Neural progenitor cell (in vitro differentiated cells): ENCODE measurements at regions not wholly inside any gene's neighbourhood (a gene's known extent, or its start where the extent isn't known, plus 50 kb on each side); places are given as distances from the start of the nearest gene placed in this dataset.

Experiments
- DNase-seq: peaks from one replicate; pipeline ENCODE4 v3.0.0-alpha.2; 2016; ENCODE audit warnings: low spot score
- H2AFZ ChIP-seq: fragments of 200-600 bp; sonication (generic); replicated peaks from 2 replicates; pipeline ENCODE4 v1.6.1; 2016; ENCODE audit warnings: antibody characterized with exemption
- H3F3A ChIP-seq: fragments of 200-600 bp; sonication (generic); 2 replicates; pipeline ENCODE4 v1.6.1; 2016; ENCODE audit warnings: antibody characterized with exemption, low read depth
- H3K27ac ChIP-seq: fragments of 200-600 bp; sonication (generic); 2 replicates; pipeline ENCODE4 v1.5.1; 2016; ENCODE audit warnings: mild to moderate bottlenecking
- H3K27me3 ChIP-seq: fragments of 200-600 bp; sonication (generic); 2 replicates; pipeline ENCODE4 v1.6.1; 2016; ENCODE audit warnings: mild to moderate bottlenecking, moderate library complexity
- H3K36me3 ChIP-seq: fragments of 200-600 bp; sonication (generic); 2 replicates; pipeline ENCODE4 v1.5.1; 2016
- H3K4me1 ChIP-seq: fragments of 200-600 bp; sonication (generic); 2 replicates; pipeline ENCODE4 v1.6.1; 2016; ENCODE audit warnings: mixed run types
- H3K4me2 ChIP-seq: fragments of 200-600 bp; sonication (generic); 2 replicates; pipeline ENCODE4 v1.6.1; 2016
- H3K4me3 ChIP-seq: fragments of 200-600 bp; sonication (generic); 2 replicates; pipeline ENCODE4 v1.5.1; 2016
- H3K79me2 ChIP-seq: fragments of 200-600 bp; sonication (generic); 2 replicates; pipeline ENCODE4 v1.6.1; 2016; ENCODE audit warnings: low read depth
- H3K9ac ChIP-seq: fragments of 200-600 bp; sonication (generic); 2 replicates; pipeline ENCODE4 v1.6.1; 2016
- H3K9me3 ChIP-seq: fragments of 200-600 bp; sonication (generic); 2 replicates; pipeline ENCODE4 v1.5.1; 2016; ENCODE audit warnings: low read depth
- H4K20me1 ChIP-seq: fragments of 200-600 bp; sonication (generic); 2 replicates; pipeline ENCODE4 v1.6.1; 2016; ENCODE audit warnings: low read depth
- H3K27ac Mint-ChIP-seq: 3 replicates; pipeline ENCODE4 v1.8.0; 2021; ENCODE audit warnings: mixed read lengths
- H3K27me3 Mint-ChIP-seq: 2 replicates; pipeline ENCODE4 v1.8.0; 2022; ENCODE audit warnings: low read depth, mild to moderate bottlenecking, inconsistent platforms, moderate library complexity, mixed read lengths; ENCODE audit not compliant: insufficient read depth
- H3K36me3 Mint-ChIP-seq: 3 replicates; pipeline ENCODE4 v1.8.0; 2021; ENCODE audit warnings: mixed read lengths
- H3K4me1 Mint-ChIP-seq: 3 replicates; pipeline ENCODE4 v1.8.0; 2021; ENCODE audit warnings: mixed read lengths
- H3K4me3 Mint-ChIP-seq: 3 replicates; pipeline ENCODE4 v1.8.0; 2021; ENCODE audit warnings: mild to moderate bottlenecking, moderate library complexity, mixed read lengths
- H3K9me3 Mint-ChIP-seq: 3 replicates; pipeline ENCODE4 v1.8.0; 2020; ENCODE audit warnings: mixed read lengths
- CTCF ChIP-seq: fragments of 200-600 bp; sonication (generic); IDR thresholded peaks from 2 replicates; pipeline ENCODE4 v1.5.1; 2017; ENCODE audit warnings: antibody characterized with exemption, mild to moderate bottlenecking
- EZH2 ChIP-seq: fragments of 200-600 bp; sonication (generic); IDR thresholded peaks from 2 replicates; pipeline ENCODE4 v1.6.1; 2017; ENCODE audit warnings: antibody characterized with exemption, mild to moderate bottlenecking, moderate library complexity
- EZH2phosphoT487 ChIP-seq: fragments of 200-600 bp; sonication (generic); IDR thresholded peaks from 2 replicates; pipeline ENCODE4 v1.6.1; 2017; ENCODE audit warnings: antibody characterized with exemption

GRCh38 chr16:86958423-86958822 is 358.8 kb downstream of the C16orf95 start:
- no peak overlapping the region for H2AFZ ChIP-seq
- H3K4me2 ChIP-seq: no peak overlapping the region
- peaks cover 3% of the 10 kb centered on the region for H3F3A ChIP-seq
- Mint-ChIP-seq H3K27me3 (peaks cover 4% of the 10 kb centered on the region), H3K36me3 (no peaks in the 10 kb centered on the region), H3K4me1 (peaks cover 47% of the 10 kb centered on the region), H3K4me3 (no peak overlapping the region), H3K9me3 (no peaks in the 10 kb centered on the region), H3K27ac (peak overlapping the region; percentile 31)
- no peaks in the 10 kb centered on the region for H3K9me3 ChIP-seq
- H3K4me3 ChIP-seq: no peak overlapping the region
- H3K79me2 ChIP-seq: no peaks in the 10 kb centered on the region
- no peak for DNase-seq
- no peak overlapping the region for H3K27ac ChIP-seq
- H3K36me3 ChIP-seq: no peaks in the 10 kb centered on the region
- no peaks in the 10 kb centered on the region for H4K20me1 ChIP-seq
- H3K27me3 ChIP-seq: no peaks in the 10 kb centered on the region
- TF ChIP-seq EZH2phosphoT487 (no peak), CTCF (no peak), EZH2 (no peak)
- no peak overlapping the region for H3K9ac ChIP-seq
- peaks cover 25% of the 10 kb centered on the region for H3K4me1 ChIP-seq

GRCh38 chr16:86959091-86959651 is 358.0 kb downstream of the C16orf95 start:
- peaks cover 3% of the 10 kb centered on the region for H3F3A ChIP-seq
- Mint-ChIP-seq H3K27me3 (peaks cover 4% of the 10 kb centered on the region), H3K4me3 (no peak overlapping the region), H3K27ac (no peak overlapping the region), H3K36me3 (no peaks in the 10 kb centered on the region), H3K9me3 (no peaks in the 10 kb centered on the region), H3K4me1 (peaks cover 46% of the 10 kb centered on the region)
- H4K20me1 ChIP-seq: no peaks in the 10 kb centered on the region
- no peak overlapping the region for H3K27ac ChIP-seq
- no peak overlapping the region for H2AFZ ChIP-seq
- no peak overlapping the region for H3K9ac ChIP-seq
- H3K4me1 ChIP-seq: peaks cover 20% of the 10 kb centered on the region
- H3K4me2 ChIP-seq: no peak overlapping the region
- DNase-seq: no peak
- H3K4me3 ChIP-seq: no peak overlapping the region
- TF ChIP-seq EZH2phosphoT487: no peak
- no peaks in the 10 kb centered on the region for H3K79me2 ChIP-seq
- H3K27me3 ChIP-seq: no peaks in the 10 kb centered on the region
- H3K36me3 ChIP-seq: no peaks in the 10 kb centered on the region
- H3K9me3 ChIP-seq: no peaks in the 10 kb centered on the region

GRCh38 chr16:86959729-86960128 is 357.5 kb downstream of the C16orf95 start:
- Mint-ChIP-seq H3K9me3 (no peaks in the 10 kb centered on the region), H3K4me3 (no peak overlapping the region), H3K4me1 (peaks cover 45% of the 10 kb centered on the region), H3K27ac (peak overlapping the region; percentile 60), H3K36me3 (no peaks in the 10 kb centered on the region), H3K27me3 (peaks cover 4% of the 10 kb centered on the region)
- Histone ChIP-seq H2AFZ (no peak overlapping the region), H3K4me3 (no peak overlapping the region), H3K9ac (no peak overlapping the region), H4K20me1 (no peaks in the 10 kb centered on the region), H3K27ac (no peak overlapping the region), H3K27me3 (no peaks in the 10 kb centered on the region), H3K4me1 (peaks cover 20% of the 10 kb centered on the region), H3K36me3 (no peaks in the 10 kb centered on the region), H3K79me2 (no peaks in the 10 kb centered on the region), H3F3A (peaks cover 3% of the 10 kb centered on the region), H3K4me2 (no peak overlapping the region), H3K9me3 (no peaks in the 10 kb centered on the region)
- no peak for DNase-seq
- TF ChIP-seq EZH2phosphoT487: no peak
- no peak for TF ChIP-seq EZH2
- no peak for TF ChIP-seq CTCF

- Histone ChIP-seq H4K20me1 (no peaks in the 10 kb centered on the region), H3K79me2 (no peaks in the 10 kb centered on the region), H3K4me1 (peaks cover 20% of the 10 kb centered on the region), H3K9ac (no peak overlapping the region), H3K27me3 (no peaks in the 10 kb centered on the region), H3K27ac (no peak overlapping the region), H3K4me2 (peak overlapping the region; percentile 13), H3K4me3 (no peak overlapping the region), H3K36me3 (no peaks in the 10 kb centered on the region), H3F3A (peaks cover 3% of the 10 kb centered on the region), H2AFZ (no peak overlapping the region), H3K9me3 (no peaks in the 10 kb centered on the region)
- peaks cover 5% of the 10 kb centered on the region for H3K27me3 Mint-ChIP-seq
- no peak overlapping the region for H3K4me3 Mint-ChIP-seq
- H3K9me3 Mint-ChIP-seq: no peaks in the 10 kb centered on the region
- TF ChIP-seq CTCF: no peak
- TF ChIP-seq EZH2: no peak
- no peak for TF ChIP-seq EZH2phosphoT487
- peaks cover 42% of the 10 kb centered on the region for H3K4me1 Mint-ChIP-seq
- peak overlapping the region; percentile 88 for H3K27ac Mint-ChIP-seq
- peak; percentile 53 for DNase-seq
- H3K36me3 Mint-ChIP-seq: no peaks in the 10 kb centered on the region
These were observed 356.9 kb downstream of the C16orf95 start for GRCh38 chr16:86960266-86960665.
